MM.1S (cell line): ENCODE measurements at regions not wholly inside any gene's neighbourhood (a gene's known extent, or its start where the extent isn't known, plus 50 kb on each side); places are given as distances from the start of the nearest gene placed in this dataset.

Experiments
- DNase-seq: peaks from one replicate; pipeline ENCODE4 v3.0.0-alpha.2; 2015
- H2AFZ ChIP-seq: fragments of 300-600 bp; sonication (generic); 2 replicates; pipeline ENCODE4 v1.6.0; 2016; ENCODE audit warnings: antibody characterized with exemption, low read length
- H3F3A ChIP-seq: fragments of 300-600 bp; sonication (generic); 2 replicates; pipeline ENCODE4 v1.6.1; 2016; ENCODE audit warnings: mild to moderate bottlenecking, antibody characterized with exemption, low read length, moderate library complexity, mixed read lengths; ENCODE audit not compliant: insufficient read depth
- H3K27ac ChIP-seq: fragments of 300-600 bp; sonication (generic); 2 replicates; pipeline ENCODE4 v1.5.1; 2016; ENCODE audit warnings: mild to moderate bottlenecking, low read length
- H3K27me3 ChIP-seq: fragments of 300-600 bp; sonication (generic); replicated peaks from 2 replicates; pipeline ENCODE4 v1.6.0; 2016; ENCODE audit warnings: low read length; ENCODE audit not compliant: insufficient read depth
- H3K36me3 ChIP-seq: fragments of 300-600 bp; sonication (generic); replicated peaks from 2 replicates; pipeline ENCODE4 v1.6.1; 2016; ENCODE audit warnings: mild to moderate bottlenecking, low read length, mixed read lengths; ENCODE audit not compliant: insufficient read depth
- H3K4me1 ChIP-seq: fragments of 300-600 bp; sonication (generic); 2 replicates; pipeline ENCODE4 v1.6.1; 2016; ENCODE audit warnings: low read length, mixed read lengths
- H3K4me2 ChIP-seq: fragments of 300-600 bp; sonication (generic); 2 replicates; pipeline ENCODE4 v1.6.0; 2016; ENCODE audit warnings: low read depth, low read length
- H3K4me3 ChIP-seq: fragments of 300-600 bp; sonication (generic); 2 replicates; pipeline ENCODE4 v1.5.1; 2016; ENCODE audit warnings: low read length, mixed read lengths
- H3K79me2 ChIP-seq: fragments of 300-600 bp; sonication (generic); 2 replicates; pipeline ENCODE4 v1.6.1; 2016; ENCODE audit warnings: mixed run types, low read length, mixed read lengths
- H3K9ac ChIP-seq: fragments of 300-600 bp; sonication (generic); 2 replicates; pipeline ENCODE4 v1.6.1; 2016; ENCODE audit warnings: low read length, mixed read lengths
- H3K9me2 ChIP-seq: fragments of 300-600 bp; sonication (generic); replicated peaks from 2 replicates; pipeline ENCODE4 v1.6.1; 2016; ENCODE audit warnings: mild to moderate bottlenecking, low read length, mixed read lengths; ENCODE audit not compliant: insufficient read depth
- H3K9me3 ChIP-seq: fragments of 300-600 bp; sonication (generic); replicated peaks from 2 replicates; pipeline ENCODE4 v1.6.1; 2016; ENCODE audit warnings: mild to moderate bottlenecking, low read length, mixed read lengths; ENCODE audit not compliant: insufficient read depth
- H4K20me1 ChIP-seq: fragments of 300-600 bp; sonication (generic); 2 replicates; pipeline ENCODE4 v1.6.1; 2016; ENCODE audit warnings: mild to moderate bottlenecking, low read length, moderate library complexity, mixed read lengths; ENCODE audit not compliant: insufficient read depth
- CTCF ChIP-seq: fragments of 300-600 bp; sonication (generic); IDR thresholded peaks from 2 replicates; pipeline ENCODE4 v1.5.1; 2016; ENCODE audit warnings: antibody characterized with exemption, low read length, mixed read lengths
- EZH2 ChIP-seq: fragments of 300-600 bp; sonication (generic); optimal IDR thresholded peaks from 2 replicates; pipeline ENCODE3; 2017; ENCODE audit warnings: low read depth, mild to moderate bottlenecking, antibody characterized with exemption, low read length, mixed read lengths
- EZH2phosphoT487 ChIP-seq: fragments of 300-600 bp; sonication (generic); IDR thresholded peaks from 2 replicates; pipeline ENCODE4 v1.6.1; 2018; ENCODE audit warnings: antibody characterized with exemption, low read length

DNA sequence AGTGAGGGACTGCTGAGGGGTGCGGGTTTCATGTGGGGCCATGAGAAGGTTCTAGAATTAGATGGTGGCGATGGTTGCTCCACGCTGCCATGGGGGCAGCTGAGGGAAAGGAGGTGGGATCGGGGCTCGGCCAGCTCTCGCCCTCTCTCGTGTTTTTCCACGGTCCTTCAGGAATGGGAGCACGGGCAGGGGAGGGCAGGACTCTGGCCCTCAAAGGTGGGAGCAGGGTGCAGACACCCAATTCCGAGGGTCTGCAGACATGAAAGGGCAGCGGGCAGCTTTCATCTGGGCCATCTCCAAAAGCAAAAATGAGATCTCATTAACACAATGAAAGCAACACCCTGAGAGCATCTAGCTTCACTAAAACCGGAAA, 53.4 kb upstream of the SALL3 start:
- no peak for TF ChIP-seq EZH2phosphoT487
- TF ChIP-seq EZH2, result no peak
- TF ChIP-seq CTCF, result no peak
- H3K4me2 ChIP-seq, result no peak overlapping the region

GRCh38 chr18:78927156-78927555, 52.5 kb upstream of the SALL3 start:
- Histone ChIP-seq H3F3A (no peaks in the 10 kb centered on the region), H3K36me3 (no peaks in the 10 kb centered on the region), H3K9ac (no peak overlapping the region), H4K20me1 (no peaks in the 10 kb centered on the region), H3K27me3 (no peaks in the 10 kb centered on the region), H3K27ac (no peak overlapping the region), H3K79me2 (no peaks in the 10 kb centered on the region), H3K4me3 (no peak overlapping the region), H3K9me3 (no peaks in the 10 kb centered on the region), H3K4me2 (no peak overlapping the region), H3K9me2 (no peaks in the 10 kb centered on the region), H3K4me1 (no peaks in the 10 kb centered on the region), H2AFZ (no peak overlapping the region)
- TF ChIP-seq EZH2phosphoT487, result no peak
- TF ChIP-seq EZH2, result no peak
- no peak for TF ChIP-seq CTCF
- DNase-seq, result no peak

More for the DNA sequence above, 53.4 kb upstream of the SALL3 start:
- Histone ChIP-seq H3F3A (no peaks in the 10 kb centered on the region), H3K27ac (no peak overlapping the region), H3K27me3 (no peaks in the 10 kb centered on the region), H3K4me3 (no peak overlapping the region), H3K9ac (no peak overlapping the region), H3K36me3 (no peaks in the 10 kb centered on the region), H3K4me1 (no peaks in the 10 kb centered on the region), H3K79me2 (no peaks in the 10 kb centered on the region), H3K9me3 (no peaks in the 10 kb centered on the region), H2AFZ (no peak overlapping the region), H3K9me2 (no peaks in the 10 kb centered on the region), H4K20me1 (no peaks in the 10 kb centered on the region)
- no peak for DNase-seq

GRCh38 chr18:78927616-78928015, 52.0 kb upstream of the SALL3 start:
- Histone ChIP-seq H3K79me2 (no peaks in the 10 kb centered on the region), H2AFZ (no peak overlapping the region), H3K9me3 (no peaks in the 10 kb centered on the region), H3F3A (no peaks in the 10 kb centered on the region), H4K20me1 (no peaks in the 10 kb centered on the region), H3K9me2 (no peaks in the 10 kb centered on the region), H3K4me2 (no peak overlapping the region), H3K4me3 (no peak overlapping the region), H3K27me3 (no peaks in the 10 kb centered on the region), H3K9ac (no peak overlapping the region), H3K4me1 (no peaks in the 10 kb centered on the region), H3K27ac (no peak overlapping the region), H3K36me3 (no peaks in the 10 kb centered on the region)
- DNase-seq, result no peak
- no peak for TF ChIP-seq EZH2
- TF ChIP-seq CTCF, result no peak
- TF ChIP-seq EZH2phosphoT487, result no peak

DNA sequence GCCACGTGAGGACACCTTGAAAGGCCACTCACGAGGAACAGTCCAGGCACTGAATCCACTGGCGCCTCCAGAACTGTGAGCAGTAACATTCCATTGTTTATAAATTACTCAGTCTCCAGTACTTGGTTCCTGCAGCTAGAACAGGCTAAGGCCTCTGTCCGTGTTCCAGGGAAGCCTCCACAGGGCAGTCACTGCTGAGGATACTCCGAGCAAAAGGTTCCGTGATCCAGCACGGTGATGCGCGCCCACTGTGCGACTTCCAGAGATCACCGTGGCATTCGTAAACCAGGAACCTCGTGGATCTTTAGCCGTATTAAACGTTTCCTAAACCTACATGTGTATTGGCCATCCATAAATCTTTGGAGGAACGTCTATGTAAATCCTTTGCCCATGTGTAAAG, 51.5 kb upstream of the SALL3 start:
- no peak overlapping the region for H3K4me2 ChIP-seq

More for the DNA sequence above, 51.5 kb upstream of the SALL3 start:
- Histone ChIP-seq H3K4me3 (no peak overlapping the region), H3K36me3 (no peaks in the 10 kb centered on the region), H3K4me1 (no peaks in the 10 kb centered on the region), H3K9me2 (no peaks in the 10 kb centered on the region), H4K20me1 (no peaks in the 10 kb centered on the region), H3K9me3 (no peaks in the 10 kb centered on the region), H3K79me2 (no peaks in the 10 kb centered on the region), H3K9ac (no peak overlapping the region), H2AFZ (no peak overlapping the region), H3K27ac (no peak overlapping the region), H3K27me3 (0 out of 2 replicates have a peak, but pooled peaks cover 4% of the 10 kb centered on the region), H3F3A (no peaks in the 10 kb centered on the region)
- TF ChIP-seq EZH2 (no peak), CTCF (no peak), EZH2phosphoT487 (no peak)
- DNase-seq, result no peak
